Ammon's horn (tissue), 1 donor: ENCODE measurements at regions not wholly inside any gene's neighbourhood (a gene's known extent, or its start where the extent isn't known, plus 50 kb on each side); places are given as distances from the start of the nearest gene placed in this dataset.

Experiments
- DNase-seq: peaks from one replicate; pipeline ENCODE4 v3.0.0-alpha.2; 2016; ENCODE audit warnings: low spot score

- DNase-seq: no peak
Measured at GRCh38 chr2:34103437-34103836, 504.3 kb upstream of the FAM98A start.

DNA sequence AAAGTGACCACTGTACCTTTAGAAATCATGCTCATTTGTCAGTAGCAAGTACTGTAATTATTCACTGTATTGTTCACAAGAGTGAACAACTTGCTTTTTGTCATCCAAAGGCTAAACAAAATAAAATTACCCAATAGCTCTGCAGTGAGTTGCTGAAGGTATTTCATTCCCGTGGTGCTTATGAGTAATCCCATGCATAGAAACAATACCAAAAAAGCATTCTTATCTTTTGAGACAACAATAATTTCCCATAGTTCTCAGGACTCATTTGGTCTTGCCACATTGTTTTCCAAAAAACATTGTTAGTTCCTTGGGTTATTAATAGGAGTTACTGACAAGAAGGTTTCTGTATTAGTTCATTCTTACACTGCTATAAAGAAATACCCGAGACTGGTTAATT, 503.2 kb upstream of the FAM98A start:
- DNase-seq: no peak

DNA sequence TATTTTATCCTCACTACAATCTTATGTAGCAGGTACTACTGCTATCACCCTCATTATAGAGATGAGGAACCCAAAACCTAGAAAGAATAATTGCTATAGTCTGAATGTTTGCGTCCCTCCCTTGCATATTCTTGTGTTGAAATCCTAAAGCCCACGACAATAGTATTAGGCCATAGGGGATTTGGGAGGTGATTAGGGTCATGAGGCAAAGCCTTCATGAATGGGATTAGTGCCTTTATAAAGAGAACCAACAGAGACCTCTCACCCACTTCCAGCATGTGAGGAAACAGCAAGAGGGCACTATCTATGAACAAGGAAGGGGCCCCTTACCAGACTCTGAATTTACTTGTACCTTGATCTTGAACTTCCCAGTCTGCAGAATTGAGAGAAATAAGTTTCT, 500.3 kb upstream of the FAM98A start:
- DNase-seq: no peak

DNA sequence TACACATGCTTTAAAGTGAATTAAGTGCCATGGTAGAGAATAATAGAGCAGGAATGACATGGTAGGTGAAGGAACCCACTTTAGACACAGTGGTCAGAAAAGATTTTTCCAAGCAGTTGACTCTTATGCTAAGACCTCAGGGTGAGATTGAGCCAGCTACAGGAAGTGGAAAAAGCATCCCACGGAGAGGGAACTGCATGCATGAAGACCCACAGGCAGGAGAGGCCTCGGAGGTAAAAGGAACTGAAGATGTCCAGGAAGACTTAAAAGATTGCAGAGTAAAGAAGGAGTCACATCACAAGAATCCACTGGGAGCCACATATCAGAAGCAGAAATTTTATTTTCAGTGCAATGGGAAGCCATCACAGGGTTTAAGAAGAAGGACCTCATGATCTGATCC, 499.2 kb upstream of the FAM98A start:
- DNase-seq: no peak

GRCh38 chr2:34096562-34097171, 497.6 kb upstream of the FAM98A start:
- peak; percentile 82 for DNase-seq

- DNase-seq: no peak
Measured at GRCh38 chr2:34093790-34094189, 494.7 kb upstream of the FAM98A start.

GRCh38 chr2:34070196-34070595, 471.1 kb upstream of the FAM98A start:
- DNase-seq: peak; percentile 59

- DNase-seq: peak; percentile 72
Measured at GRCh38 chr2:34069604-34070003, 470.5 kb upstream of the FAM98A start.

DNA sequence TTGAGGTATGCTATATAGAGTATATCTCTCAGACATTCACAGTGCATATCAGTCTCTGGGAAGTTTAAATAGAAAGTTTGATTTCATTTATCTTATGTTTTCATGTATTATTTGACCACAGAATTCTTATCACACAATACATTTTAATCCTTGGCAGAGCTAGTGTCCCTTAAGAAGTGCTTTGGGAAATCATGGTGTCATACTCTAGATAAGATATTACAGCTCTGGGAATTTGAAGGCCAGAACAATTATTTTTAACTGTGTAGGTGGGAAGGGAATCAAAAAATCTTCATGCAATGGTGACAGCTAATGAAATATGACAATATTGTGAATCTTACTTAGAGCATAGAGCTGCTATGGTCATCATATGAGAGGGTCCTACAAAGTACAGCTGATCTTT, 451.3 kb upstream of the FAM98A start:
- no peak for DNase-seq

GRCh38 chr2:34045101-34045655, 446.1 kb upstream of the FAM98A start:
- peak; percentile 2 for DNase-seq

GRCh38 chr2:34037886-34038285, 438.8 kb upstream of the FAM98A start:
- no peak for DNase-seq

DNA sequence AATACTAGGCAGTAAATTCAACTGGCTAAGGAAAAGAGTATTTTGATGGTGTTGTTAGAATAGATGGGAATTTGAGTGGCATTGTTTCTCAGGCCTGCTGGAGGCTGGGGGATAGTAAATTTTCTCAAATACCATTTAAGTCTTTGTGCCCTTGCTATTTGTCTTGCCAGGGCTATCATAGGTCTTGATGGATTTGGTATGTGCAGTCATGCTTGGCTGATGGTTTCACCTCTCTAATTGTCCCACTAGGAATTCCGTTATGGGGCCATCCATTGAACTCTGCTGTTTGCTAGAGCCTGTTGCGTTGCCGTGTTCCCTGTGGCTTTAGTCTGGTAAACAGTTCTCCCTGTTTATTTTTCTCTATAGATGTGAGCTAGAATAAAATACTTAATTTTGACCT, 438.1 kb upstream of the FAM98A start:
- DNase-seq: no peak

DNA sequence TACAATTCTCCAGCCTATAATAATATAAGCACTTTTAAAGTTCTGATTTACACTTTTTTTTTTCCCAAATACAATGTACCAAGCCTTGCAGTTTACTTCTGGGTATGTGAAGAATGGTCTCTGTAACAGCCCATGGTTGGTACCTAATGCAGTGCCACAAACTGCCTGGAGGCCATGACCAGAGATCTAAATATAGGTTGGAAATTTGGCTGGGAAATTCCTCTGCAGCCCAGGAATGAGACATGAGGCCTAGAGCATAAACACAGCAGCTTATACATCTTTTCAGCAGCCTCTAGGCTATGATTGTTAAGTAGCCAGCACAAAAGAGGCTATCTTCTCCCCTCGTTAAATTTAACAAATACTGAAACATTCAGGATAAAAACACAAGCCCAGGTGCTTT, 432.0 kb upstream of the FAM98A start:
- DNase-seq: no peak

DNA sequence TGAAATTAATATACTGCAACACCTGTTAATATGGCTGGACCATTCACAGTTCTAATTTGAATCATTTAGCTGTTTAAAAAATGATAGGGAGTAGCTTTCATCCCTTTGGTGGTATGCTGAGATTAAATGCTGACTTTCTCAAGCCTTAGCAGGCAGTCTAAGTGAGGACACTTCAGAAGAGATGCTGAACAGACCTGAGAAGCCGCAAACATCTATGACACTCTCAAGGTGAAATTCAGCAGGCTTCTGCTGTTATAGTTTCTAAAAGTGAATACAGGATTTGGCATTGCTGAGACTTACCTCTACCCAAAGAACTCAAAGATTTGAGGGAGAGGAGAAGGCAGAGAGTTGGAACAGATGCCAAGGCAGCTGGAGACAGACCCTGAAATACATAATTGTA, 431.2 kb upstream of the FAM98A start:
- no peak for DNase-seq

- no peak for DNase-seq
Measured at GRCh38 chr2:34029073-34029472, 430.0 kb upstream of the FAM98A start.

DNA sequence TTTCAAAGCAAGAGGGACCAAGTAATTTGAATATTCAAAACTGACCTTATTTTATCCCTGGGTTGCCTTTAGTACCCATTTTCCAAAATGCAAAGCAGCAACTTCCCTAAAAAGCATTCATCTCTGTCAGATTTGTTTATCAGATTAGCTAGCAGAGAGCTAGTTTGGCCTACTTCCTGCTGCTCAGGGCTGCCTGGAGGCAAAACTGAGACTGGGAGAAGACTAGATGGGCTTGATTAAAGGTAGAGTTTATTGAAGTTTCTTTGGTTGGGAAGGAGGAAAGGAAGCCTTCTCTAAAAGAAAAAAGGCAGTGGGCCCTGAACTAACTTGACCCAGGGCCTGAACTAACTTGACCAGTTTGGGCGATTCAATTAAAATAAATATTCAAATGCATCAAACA, 426.1 kb upstream of the FAM98A start:
- no peak for DNase-seq

GRCh38 chr2:34012715-34013302, 413.7 kb upstream of the FAM98A start:
- DNase-seq: peak; percentile 85

DNA sequence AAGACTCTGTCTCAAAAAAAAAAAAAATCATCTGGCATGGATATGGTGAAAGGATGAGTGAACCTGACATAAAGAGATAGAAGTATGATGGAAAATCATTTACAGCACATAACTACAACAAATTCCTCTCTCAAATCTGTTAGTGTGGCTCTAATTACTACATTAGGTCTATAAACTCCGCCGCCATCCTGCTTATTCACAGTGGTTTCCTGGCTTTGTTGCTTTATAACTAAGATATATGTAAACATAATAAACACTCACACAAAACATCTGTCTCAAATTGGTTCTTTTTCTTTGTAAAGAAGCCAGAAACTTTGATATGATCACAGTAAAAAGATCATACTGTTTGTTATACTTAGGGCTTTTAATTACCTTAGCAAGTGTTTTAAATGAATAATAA, 412.6 kb upstream of the FAM98A start:
- no peak for DNase-seq

- DNase-seq: no peak
Measured at GRCh38 chr2:34005901-34006300, 406.8 kb upstream of the FAM98A start.

DNA sequence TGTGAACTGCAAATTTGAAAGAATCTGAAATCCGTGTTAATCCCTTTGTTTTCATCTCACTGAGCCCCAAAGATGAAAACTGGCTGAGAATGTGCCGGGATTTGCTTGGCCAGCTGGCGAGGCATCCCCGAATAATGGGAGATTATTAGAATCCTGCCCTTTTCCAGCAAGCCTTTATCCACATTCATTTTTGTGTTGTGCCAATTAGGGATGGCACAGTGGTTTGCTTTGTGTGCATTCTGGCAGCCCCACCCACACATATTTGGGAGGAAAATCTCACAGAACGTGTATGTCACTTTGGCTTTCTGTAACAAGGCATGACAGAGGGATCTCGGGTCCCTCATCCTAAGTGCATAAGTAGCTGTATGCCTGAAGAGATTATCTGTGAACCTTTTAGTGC, 405.8 kb upstream of the FAM98A start:
- peak; percentile 54 for DNase-seq

DNA sequence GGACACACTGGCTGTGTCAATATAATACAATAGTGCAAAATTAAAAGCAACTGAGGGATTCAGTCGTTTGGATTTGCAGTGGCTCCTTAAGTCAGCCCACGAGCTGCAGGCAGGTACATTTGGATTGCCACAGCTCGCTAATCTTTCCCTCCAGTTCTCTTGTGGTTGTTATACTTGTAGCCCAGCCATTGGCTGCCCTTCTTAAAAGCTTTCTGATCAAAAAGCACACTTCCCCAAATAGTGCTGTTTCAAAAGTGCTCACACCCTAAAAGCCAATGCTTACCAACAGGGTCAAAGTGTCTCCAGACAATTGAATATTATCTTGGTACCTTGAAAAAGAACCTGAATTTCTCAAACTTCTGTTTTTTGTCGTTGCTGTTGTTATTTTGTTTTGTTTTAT, 404.7 kb upstream of the FAM98A start:
- no peak for DNase-seq

DNA sequence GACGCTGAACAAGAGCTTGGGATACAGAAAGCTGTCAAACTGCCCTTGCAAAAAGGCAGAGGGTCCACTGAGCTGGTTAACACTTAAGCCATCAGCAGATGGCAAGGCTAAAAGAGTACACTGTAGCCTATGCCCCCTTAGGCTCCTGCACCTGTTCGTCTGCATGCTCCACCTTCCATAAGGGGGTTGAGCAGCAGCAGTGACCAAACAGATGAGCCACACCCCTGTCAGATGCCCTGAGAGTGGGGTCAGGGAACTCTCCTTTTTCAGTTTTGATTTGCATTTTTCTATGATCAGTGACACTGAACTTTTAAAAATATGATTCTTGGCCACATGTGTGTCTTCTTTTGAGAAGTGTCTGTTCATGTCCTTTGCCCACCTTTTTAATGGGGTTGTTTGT, 402.5 kb upstream of the FAM98A start:
- no peak for DNase-seq

DNA sequence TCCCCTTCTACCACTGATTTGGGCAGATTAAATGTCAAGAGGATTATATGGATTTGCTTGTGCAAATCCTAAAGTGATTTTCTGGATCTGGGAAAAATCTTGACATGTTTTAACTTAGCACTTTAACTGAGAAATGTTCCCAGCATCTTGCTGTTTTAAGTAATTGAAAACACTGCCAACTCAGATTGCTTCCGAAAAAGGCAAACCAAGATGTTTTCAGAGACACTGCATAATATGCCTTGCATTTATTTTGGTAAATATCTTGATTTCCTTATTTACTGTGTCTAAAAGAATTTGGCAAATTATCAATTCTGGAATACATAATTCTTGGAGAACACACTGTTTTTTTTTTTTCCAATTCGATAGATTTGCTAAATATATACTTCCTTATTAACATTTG, 385.0 kb upstream of the FAM98A start:
- peak; percentile 5 for DNase-seq

GRCh38 chr2:33978471-33978870, 379.4 kb upstream of the FAM98A start:
- DNase-seq: no peak
